CD4-positive, alpha-beta T cell treated with Interleukin-17A for 4 hours (primary cell): ENCODE measurements at regions not wholly inside any gene's neighbourhood (a gene's known extent, or its start where the extent isn't known, plus 50 kb on each side); places are given as distances from the start of the nearest gene placed in this dataset.

Experiments
- DNase-seq: peaks from one replicate; pipeline ENCODE4 v3.0.0-alpha.2; 2020; ENCODE audit warnings: mixed read lengths

DNA sequence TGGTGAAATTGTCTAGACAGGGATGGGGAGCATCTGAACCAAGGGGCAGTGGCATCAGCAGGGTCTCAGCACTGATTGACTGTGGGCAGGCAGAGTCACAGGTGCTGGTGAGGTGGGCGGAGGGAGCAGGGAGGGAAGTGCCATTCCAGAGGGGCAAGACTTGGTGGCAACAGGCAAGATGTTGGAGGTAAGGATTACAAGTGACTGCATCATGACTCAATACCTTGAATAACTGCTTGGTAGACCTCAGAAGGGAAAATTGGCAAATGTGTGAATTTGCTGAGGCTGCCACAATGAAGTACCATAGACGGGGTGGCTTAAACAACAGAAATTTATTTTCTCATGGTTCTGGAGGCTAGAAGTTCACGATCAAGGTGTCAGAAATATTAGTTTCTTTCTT lies 419.1 kb downstream of the HS3ST3B1 start:
- DNase-seq, result no peak

DNA sequence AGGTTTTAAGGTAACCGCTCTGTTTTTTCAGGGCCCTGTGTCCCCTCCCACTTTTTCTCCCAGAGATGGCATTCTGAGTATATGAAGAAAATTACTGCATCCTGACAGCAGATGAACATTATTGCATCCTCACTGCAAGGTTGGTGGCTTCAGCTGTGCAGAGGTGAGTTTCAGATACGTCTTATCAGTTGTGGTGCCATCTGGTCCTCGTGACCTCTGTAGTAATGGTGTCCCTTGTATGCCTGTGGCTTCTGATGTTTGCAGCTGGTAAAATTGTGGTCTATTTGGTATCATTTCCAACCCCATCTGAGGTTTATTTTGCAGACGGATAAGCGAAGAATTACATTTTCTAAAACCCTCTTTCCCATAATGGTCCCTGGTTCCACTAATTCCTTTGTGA lies 417.0 kb downstream of the HS3ST3B1 start:
- DNase-seq, result no peak

DNA sequence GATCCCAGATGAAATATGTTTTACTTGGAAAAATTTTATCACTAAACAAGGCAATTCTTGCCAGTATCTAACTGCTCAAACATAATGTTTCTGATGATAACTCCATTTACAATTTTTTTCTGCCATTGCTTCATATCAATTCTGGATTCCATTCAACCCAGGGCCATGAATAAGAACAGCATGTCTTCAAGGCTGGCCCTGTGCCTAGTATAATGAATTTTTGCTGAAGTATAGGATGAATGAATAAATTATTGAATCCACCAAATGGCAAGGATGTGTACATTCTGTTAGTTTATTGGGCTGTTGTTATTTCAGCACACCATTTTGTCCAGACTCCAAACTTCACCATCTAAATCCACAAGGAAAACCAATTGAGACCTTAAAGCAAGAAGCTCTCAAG lies 414.7 kb downstream of the HS3ST3B1 start:
- DNase-seq, result no peak

DNA sequence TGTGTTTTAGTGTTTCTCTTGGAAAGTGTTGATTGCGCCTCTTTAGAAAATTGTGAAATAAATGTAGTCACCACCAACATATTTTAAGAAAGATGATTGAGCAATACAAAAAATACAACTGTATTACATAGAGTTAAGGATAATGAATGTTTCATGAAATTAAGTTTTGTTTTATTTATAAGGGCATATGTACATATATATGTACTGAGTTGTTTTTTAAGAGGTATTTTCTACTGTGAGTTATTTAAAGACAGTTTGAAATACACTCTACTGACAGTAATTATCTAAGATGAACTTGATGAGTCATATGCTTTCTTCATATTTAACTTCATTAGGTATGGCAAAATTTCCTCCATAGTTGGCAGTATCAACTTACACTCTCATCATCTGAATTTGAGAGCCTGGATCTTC lies 411.7 kb downstream of the HS3ST3B1 start:
- DNase-seq, result no peak

DNA sequence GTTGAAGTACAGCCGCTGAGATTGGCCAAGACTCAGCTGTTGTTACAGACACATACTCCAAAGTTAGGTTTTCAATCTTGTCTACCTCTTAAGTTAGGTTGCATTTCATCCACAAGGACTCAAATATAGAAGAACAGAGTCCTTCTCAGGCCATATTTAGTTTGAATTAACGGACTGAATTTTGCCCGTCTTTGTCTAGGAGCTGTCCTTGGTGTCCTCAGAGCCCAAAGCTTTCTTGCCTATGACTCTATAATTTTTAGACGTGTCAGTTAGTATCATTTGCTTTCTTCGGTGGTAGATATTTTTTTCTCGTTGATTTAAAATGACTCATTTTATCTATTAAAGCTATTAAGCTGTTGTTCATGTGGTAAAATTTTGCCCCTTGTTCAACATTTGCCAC lies 403.2 kb downstream of the HS3ST3B1 start:
- DNase-seq, result no peak

DNA sequence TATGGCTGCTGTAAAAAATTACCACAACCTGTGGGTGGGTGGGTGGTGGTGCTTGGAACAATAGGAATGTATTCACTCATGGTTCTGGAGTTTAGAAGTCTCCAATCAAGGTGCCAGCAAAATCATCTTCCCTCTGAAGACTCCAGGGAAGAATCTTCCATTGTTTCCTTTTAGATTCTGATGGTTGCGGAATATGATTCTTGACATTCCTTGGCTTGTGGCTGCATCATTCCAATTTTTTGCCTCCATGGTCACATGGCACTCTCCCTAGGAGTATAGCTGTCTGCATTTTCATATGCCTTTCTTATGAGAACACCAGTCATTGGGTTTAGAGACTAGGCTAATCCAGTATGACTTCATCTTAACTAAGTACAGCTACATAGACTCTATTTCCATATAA lies 401.0 kb downstream of the HS3ST3B1 start:
- no peak for DNase-seq

DNA sequence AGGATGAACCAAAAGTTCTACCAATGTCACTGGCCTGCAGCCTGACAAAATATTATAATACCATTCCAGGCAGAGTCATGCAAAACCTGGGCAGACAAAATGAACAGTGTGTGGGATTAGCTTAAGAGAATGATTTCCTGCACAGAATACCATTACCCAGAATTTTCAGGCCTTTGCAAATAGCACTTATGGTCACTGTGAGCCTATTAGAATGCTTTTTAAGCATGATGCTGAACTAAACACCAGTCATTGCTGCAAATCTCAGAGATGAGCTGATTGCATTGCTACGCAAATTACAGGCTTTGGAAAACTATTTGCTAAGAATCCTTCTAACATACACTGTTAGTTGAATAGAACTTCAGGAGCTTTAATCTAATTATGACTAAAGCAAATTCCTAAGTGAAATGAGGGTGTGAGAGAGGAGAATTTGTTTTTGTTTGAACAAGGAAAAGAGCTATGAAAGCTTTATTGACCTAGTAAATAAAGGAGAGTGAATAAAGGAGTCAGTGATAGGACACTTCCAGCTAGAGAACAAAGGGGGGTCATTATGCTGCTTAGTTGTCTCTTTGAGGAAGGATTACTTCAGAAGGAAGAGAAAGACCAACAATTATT lies 398.8 kb downstream of the HS3ST3B1 start:
- DNase-seq, result no peak

DNA sequence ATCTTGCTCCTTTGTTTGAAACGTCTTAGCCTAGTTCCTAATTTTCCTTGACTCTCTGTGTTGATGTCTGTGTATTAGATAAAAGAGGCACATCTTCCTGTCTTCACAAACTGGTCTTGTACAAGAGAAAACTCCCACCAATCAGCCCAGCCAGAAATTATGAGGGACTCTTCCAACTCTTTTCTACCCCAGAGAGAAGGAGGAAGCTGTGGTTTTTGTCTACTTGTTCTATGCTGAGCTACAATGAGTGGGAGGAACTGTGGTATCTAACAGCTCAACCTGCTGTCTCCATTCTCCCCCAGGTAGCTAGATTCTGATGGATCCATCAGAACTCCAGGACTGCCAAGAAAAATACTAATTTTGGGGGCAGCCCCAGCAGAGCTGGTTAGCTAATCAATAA lies 392.5 kb downstream of the HS3ST3B1 start:
- DNase-seq, result no peak

DNA sequence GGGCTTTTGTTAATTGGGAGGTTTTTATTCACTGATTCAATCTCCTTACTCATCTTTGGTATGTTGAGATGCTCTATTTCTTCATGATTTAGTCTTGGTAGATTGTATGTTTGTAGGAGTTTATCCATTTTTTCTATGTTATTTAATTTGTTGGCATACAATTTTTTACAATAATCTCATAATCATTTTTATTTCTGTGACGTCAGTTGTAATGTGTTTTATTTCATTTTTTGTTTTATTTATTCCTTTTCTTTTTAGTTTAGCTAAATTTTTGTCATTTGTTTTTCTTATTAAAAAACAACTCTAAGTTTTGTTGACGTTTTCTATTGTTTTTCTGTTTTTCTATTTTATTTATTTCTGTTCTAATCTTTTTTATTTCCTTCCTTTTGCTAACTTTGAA lies 389.8 kb downstream of the HS3ST3B1 start:
- DNase-seq, result no peak

DNA sequence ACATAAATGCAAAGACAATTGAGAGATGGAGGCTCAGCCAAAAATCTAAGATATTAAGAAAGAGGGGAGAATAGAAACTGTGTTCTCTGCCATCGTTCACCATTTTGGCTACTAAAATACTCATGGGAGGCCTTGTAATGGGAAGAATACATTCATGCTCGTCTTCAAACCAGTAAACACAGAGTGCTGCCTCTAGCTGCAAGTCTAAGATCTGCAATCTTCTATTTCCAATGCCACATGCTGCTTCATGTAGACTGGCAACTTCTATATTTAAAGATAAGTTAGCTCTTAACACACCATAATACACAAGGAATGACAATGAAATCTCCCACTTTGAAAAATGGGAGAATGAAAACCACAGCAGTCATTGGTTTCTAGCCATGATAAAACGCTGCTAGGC lies 387.3 kb downstream of the HS3ST3B1 start:
- no peak for DNase-seq

DNA sequence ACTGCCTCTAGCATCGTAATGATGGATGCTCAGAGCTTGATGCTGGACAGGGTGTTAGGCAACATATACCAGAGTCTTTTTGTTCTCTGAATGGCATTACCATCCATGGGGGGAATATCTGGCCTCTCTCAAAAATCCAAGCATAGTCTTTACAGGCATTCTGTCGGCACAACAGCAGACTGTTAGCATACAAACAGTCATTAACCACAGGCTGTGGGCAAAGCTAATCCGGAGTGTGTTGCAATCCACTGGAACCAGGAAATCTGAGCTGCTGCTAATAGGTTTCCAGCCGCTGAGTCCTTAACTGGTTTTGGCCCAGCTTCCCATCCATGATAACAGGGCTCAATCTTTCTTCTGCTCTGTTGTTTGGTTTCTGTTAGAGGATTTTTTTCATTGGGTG lies 371.9 kb downstream of the HS3ST3B1 start:
- DNase-seq, result no peak

DNA sequence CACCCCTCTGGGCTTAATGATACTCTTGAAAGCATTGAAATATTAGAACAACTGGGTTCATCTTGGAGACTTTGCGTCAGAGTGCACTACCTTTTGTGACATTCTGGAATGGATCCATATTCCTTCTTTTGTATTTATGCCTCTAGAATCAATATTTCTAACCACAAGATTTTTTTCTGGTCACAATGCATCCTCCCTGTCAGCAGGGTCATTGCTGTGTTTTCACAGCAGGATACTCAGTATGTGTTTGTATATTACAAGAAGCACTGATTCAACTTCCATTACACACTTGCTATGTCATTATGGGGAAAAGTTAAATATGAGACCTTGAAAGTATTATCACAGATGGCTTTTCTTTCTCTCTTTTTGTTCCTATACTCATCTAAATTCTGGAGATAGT lies 370.0 kb downstream of the HS3ST3B1 start:
- no peak for DNase-seq

DNA sequence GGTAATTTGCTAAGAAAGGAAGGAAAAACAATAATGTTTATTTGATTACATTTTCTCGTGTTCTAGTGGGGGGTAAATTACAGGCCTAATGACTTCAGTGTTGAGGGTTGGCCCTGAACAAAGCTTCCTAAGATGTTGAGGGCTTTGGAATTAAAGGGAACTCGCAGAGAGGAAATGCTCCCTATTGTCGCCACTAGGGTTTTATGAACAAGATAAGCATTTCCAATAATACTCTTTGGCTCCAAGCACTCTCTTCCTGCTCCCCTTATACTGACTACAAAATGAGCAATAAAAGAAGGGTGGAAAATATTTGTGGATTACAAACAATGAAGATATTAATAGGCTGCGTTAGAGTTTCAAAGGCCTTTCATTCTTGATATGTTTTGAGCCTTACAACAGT lies 363.6 kb downstream of the HS3ST3B1 start:
- DNase-seq, result no peak

DNA sequence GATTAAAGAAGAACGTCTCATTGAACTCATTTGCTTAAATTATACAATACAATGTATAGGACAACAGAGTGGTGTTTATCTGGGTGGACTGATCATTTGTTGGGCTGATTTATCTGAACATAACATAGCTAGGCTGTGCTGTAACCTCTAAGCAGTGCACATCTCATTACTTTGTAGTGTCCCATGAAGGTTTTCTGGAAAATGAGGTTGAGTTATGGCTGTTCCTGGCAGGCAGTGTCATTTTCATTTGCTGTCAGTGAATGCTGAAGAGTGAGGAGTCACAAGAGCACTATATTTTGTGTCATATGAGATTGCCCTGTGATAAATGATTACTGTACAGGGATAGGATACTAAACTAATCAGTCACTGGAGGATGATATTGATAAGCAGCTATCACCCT lies 340.2 kb downstream of the HS3ST3B1 start:
- DNase-seq, result no peak

DNA sequence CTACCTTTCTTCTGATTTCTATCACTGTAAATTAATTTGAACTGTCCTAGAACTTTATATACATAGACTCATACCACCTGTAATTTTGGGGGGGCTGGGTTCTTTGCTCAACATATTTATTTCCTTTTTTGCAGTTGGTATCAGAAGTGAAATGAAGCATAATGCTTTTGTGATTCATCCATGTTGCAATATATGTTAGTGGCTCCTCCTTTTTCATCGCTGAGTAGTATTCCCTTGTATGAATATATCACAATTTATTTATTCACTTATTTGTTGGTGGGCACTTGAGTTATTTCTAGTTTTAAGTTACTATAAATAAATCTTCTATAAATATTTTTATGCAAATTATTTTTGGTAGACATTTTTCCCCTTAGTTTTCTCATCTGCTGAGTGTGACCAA lies 336.4 kb downstream of the HS3ST3B1 start:
- DNase-seq, result no peak

DNA sequence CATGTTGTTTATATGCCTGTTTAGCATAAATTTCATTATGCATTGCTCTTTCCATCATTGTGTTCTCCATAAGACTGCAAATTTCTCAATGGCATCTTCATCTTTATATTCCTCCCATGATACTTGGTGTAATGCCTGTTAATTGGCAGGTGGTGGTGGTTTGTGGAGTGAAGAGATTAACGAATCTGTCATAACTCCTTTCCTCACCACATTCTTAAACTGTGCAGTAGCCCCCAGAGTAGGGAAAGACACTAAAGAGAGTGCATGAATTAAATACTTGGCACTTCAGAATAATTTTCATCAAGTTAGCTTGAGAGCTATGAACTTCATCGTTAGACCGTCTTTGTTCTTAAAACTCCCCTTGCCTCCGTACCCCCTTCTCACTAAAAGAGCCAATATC lies 329.7 kb downstream of the HS3ST3B1 start:
- no peak for DNase-seq

DNA sequence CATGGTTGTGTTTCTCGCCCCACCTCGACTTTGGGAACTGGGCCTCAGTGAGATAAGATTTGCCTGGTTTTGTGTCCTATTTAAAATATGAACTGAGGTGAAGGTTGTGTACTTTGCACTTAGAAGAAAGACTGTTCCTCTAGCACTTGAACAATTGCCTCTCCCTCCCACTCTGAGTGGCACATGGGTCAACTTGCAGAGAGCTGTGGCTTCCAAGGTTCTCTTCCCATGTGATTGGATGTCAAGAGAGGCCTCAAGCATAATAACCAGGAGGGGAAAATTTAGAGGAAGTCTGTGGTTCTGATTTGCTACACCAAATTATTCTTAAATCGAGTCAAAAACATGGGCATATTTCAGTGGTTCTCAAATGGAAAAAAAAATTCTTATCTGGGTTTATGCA lies 329.2 kb downstream of the HS3ST3B1 start:
- DNase-seq, result no peak

DNA sequence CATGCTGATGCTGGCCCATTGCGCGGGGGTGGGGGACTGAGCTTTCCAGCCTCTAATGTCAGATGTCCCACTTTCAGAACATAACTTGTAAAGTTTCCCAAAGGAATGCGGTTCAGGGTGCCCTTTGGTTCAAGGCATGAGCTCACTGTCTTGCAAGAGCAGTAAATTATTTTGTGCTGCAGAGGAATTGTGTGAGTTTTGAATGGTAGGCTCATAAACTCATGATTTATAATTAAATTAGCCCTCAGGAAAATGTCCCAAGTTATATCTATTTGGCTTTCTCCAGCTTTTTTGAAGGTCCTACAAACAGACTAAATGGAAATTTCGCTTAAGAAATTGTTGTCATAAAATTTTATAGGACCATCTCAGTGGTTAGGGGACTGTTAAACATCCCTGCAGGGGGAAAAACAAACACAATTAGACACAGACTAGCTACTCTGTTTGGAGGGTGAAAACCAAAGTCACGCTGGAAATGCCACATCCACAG lies 321.8 kb downstream of the HS3ST3B1 start:
- DNase-seq, result no peak

DNA sequence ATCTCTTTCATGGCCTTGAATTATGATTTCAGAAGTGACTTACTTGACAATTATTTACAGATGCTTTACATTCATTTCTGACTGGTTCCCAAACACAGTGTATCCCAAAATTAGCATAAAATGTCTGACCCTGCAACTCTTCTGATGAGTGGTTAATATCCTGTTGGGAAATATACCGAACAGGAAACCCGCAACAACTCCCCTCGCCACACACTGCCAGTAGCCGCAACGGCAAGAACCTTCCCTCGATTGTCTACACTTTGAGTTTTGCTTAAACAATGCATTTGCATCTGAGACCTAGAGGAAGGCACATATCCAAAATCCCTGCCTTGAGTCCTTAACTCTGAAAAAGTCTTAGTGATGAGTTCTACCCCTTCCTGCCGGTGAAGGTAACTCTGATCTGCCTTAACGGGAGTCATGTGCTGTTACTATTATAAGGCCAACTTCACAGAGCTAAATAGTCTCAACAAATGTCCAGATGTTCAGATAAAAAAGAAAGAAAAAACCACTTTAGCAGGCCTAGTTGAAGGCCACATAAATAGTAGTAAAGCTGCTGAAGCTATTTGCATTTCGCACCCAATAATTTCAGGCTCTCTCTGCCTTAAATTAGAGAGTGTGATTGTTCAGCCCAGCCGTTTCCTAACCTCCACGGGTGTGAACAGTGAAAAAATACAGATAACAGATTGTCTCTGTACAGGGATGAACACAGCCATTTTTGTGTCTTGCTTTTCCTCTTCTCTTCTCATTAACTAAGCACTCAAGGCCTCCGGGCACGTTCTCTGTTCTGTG lies 321.1 kb downstream of the HS3ST3B1 start:
- DNase-seq, result no peak

DNA sequence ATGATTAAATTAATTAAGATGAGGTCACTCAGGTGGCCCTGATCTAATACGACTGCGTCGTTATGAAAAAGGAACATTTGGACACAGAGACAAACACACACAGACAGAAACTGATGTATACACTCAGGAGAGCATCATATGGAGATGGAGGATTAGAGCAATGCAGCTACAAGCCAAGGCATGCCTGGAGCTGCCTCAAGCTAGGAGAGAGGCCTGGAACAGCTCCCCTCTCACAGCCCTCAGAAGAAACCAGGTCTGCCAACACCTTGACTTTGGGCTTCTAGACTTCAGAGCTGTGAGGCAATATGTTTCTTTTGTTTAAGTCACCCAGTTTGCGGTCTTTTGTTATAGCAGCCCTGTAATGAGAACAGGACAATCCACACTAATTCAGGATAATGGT lies 318.9 kb downstream of the HS3ST3B1 start:
- no peak for DNase-seq

DNA sequence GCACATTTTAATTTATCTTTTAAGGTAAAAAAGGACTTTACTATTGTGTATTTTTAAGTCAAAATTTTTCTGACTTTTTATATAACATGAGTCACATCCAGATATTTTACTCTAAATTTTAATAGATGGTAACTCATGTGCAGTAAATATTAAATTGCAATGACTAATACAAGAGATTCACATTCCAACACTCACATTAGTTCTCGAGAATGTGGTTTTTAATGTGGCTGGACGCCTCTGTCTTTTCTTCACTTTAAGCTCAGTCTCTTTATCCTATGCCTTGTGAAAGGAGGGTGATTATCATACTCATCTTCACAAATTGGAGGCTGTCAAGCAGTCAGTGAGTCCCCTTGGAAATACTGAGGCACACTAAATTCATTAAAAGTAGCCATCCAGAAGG lies 315.6 kb downstream of the HS3ST3B1 start:
- no peak for DNase-seq

DNA sequence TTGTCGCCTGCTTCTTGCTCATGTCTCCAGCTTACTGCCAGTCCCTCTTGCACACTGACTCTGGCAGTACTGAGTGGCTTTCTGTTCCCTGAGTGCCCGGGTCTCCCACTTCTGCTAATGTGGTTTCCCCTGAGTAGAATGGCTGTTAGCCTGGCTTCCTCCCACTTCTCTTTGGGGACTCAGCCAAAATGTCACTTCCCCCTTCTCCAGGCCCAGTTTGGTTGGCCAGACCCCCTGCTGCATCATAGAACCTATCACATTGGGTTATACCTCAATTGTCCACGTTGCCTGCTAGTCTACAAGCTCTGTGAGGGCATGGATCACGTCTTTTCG lies 304.4 kb downstream of the HS3ST3B1 start:
- DNase-seq, result no peak

DNA sequence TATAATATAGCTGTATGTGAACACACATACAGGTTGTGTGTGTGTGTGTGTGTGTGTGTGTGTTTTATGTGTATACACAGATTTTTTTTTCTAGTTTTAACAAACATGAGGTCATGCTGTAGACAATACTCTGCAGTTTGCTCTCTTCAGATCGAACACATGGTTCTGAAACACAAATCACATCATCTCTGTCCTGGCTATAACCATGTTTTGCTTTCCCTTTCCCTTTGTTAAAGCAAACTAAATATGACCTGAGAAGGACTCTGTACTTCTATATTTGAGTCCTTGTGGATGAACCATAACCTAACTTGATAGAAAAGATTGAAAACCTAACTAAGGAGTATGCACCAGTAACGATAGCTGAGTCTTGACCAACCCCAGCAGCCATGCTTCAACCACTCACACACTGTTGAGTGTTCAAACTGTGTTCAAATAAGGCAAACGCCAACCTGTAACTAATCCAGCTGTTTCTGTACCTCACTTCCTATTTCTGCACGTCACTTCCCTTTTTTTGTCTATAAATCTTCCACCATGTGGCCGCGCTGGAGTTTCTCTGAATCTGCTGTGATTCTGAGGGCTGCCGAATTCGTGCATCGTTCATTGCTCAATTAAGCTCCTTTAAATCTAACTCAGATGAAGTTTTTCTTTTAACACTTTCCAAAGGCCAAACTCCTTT lies 303.8 kb downstream of the HS3ST3B1 start:
- DNase-seq, result no peak

DNA sequence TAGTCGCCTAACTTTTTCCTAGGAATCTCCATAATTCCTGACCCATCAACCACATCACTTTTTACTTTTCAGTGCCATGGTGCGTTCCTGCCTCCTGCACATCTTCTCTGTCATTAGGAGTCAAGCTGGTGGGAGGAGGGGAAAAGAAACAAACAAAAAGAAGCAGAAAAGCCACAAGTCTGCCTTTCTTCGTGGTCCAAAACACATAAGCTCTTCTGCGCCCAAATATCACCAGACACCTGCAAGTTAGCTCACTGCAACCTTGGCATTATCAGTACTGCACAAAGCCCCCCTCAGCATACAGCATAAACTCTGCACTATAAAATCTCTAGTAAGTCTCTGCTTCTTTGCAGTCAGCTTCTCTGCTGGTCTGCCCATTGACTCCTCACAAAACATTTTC lies 295.3 kb downstream of the HS3ST3B1 start:
- DNase-seq, result no peak
